ENCODE measurements at regions not wholly inside any gene's neighbourhood (a gene's known extent, or its start where the extent isn't known, plus 50 kb on each side); places are given as distances from the start of the nearest gene placed in this dataset.

GRCh38 chr15:62539236-62539635 lies 374.2 kb upstream of the C2CD4B start:
- TF ChIP-seq CTCF (IDR thresholded peaks at IDR 0.05; ENCODE audit: poor library complexity) (no peak), EZH2 (IDR thresholded peaks at IDR 0.05; ENCODE audit: borderline replicate concordance) (no peak)
